HG03571 (cell line): ENCODE measurements at regions not wholly inside any gene's neighbourhood (a gene's known extent, or its start where the extent isn't known, plus 50 kb on each side); places are given as distances from the start of the nearest gene placed in this dataset.

Experiments used
- ATAC-seq: cut with Tn5 transposase; IDR thresholded peaks from one replicate; pipeline ENCODE4 v1.9.1; 2021; ENCODE audit not compliant: unreplicated experiment

- peak; percentile 1 for ATAC-seq
These were observed 402.2 kb upstream of the CFAP20DC start for GRCh38 chr3:59451800-59452746.

GRCh38 chr3:59450946-59451763, 401.3 kb upstream of the CFAP20DC start:
- ATAC-seq = peak; percentile 96

GRCh38 chr3:59450437-59450836, 400.6 kb upstream of the CFAP20DC start:
- ATAC-seq = no peak

GRCh38 chr3:59446775-59447465, 397.1 kb upstream of the CFAP20DC start:
- ATAC-seq = no peak

- ATAC-seq = no peak
These were observed 394.9 kb upstream of the CFAP20DC start for GRCh38 chr3:59444676-59445075.

- ATAC-seq = peak; percentile 54
These were observed 394.5 kb upstream of the CFAP20DC start for GRCh38 chr3:59444294-59444671.

- ATAC-seq = no peak
These were observed 393.9 kb upstream of the CFAP20DC start for GRCh38 chr3:59443618-59444293.

- no peak for ATAC-seq
These were observed 392.2 kb upstream of the CFAP20DC start for GRCh38 chr3:59442046-59442445.

GRCh38 chr3:59440285-59441028, 390.6 kb upstream of the CFAP20DC start:
- no peak for ATAC-seq

- ATAC-seq = no peak
These were observed 388.7 kb upstream of the CFAP20DC start for GRCh38 chr3:59438492-59438891.

- no peak for ATAC-seq
These were observed 386.5 kb upstream of the CFAP20DC start for GRCh38 chr3:59436164-59436958.

GRCh38 chr3:59433546-59433945, 383.7 kb upstream of the CFAP20DC start:
- ATAC-seq = no peak

- no peak for ATAC-seq
These were observed 382.8 kb upstream of the CFAP20DC start for GRCh38 chr3:59432665-59433064.

- no peak for ATAC-seq
These were observed 380.5 kb upstream of the CFAP20DC start for GRCh38 chr3:59430341-59430740.

- ATAC-seq = no peak
These were observed 379.4 kb upstream of the CFAP20DC start for GRCh38 chr3:59429198-59429597.

- no peak for ATAC-seq
These were observed 377.2 kb upstream of the CFAP20DC start for GRCh38 chr3:59426821-59427565.

- ATAC-seq = no peak
These were observed 376.1 kb upstream of the CFAP20DC start for GRCh38 chr3:59425942-59426341.

- no peak for ATAC-seq
These were observed 375.5 kb upstream of the CFAP20DC start for GRCh38 chr3:59425371-59425770.
